GM10266 (cell line): ENCODE measurements at regions not wholly inside any gene's neighbourhood (a gene's known extent, or its start where the extent isn't known, plus 50 kb on each side); places are given as distances from the start of the nearest gene placed in this dataset.
"Not testable (repeated sequence)": the region's sequence is repeated elsewhere in the genome, so short reads cannot be mapped to it uniquely, and the experiment has no call there.

ENCODE experiments used
- DNase-seq: peaks from one replicate; pipeline ENCODE4 v3.0.0; 2012; ENCODE audit errors: extremely low spot score
- CTCF ChIP-seq: IDR thresholded peaks from 2 replicates; pipeline ENCODE4 v1.5.1; 2012; ENCODE audit warnings: mild to moderate bottlenecking, low read depth; ENCODE audit not compliant: control insufficient read depth, insufficient read depth; ENCODE audit errors: missing control alignments

DNA sequence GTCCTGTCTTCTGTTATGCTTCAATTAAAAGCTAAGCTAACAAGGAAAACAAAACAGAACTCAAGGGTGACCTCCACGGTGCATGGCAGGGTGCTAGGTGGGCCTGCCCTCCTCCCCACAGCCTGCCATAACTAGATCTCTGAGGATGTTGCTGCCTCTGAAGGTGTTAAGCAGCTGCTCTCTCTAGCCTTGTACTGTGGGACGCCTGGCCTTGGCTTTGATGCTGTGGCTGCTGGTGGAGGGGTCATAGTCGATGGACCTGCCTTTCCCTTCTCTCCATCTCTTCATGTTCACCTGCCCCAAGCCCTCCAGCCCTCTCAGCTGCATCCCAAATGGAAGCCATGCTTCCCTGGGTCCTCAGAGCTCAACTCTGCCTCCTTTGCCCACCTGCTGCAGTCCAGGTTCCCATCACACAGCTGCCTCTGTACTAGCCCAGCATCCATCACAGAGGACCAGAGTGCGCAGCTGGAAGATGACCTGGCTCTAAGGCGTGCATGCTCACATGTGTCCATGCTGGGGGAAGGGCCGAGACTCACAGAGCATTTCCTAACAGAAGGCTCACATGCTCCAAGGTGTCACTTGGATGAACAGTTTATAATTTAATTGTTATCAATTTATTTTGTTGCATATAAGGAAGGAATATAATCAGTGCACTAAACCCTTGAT lies 180.3 kb upstream of the E2F8 start:
- no peak for TF ChIP-seq CTCF
- DNase-seq = no peak

- DNase-seq = no peak
- no peak for TF ChIP-seq CTCF
These were observed 179.1 kb upstream of the E2F8 start for GRCh38 chr11:19419808-19420207.

- no peak for DNase-seq
These were observed 178.4 kb upstream of the E2F8 start for GRCh38 chr11:19419021-19419750.

DNA sequence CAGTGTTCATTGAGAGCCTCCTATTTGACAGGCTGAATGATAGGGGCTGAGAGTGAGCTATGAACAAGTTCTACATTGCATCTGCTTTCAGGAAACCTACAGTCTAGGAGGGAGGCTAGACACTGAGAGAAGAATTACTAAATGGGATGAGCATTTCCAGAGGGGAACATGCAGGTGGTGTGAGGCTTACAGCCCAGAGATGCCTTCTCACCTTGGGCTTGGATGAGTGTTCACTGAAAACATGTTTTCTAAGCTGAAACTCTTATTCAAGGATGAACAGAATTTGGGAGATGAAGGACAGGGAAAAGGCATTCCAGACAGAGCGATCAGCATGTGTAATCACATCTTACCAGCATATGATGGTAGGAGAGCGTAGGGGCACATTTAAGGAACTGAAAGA lies 177.5 kb upstream of the E2F8 start:
- DNase-seq = no peak
- no peak for TF ChIP-seq CTCF

More at GRCh38 chr11:19419021-19419750, 178.4 kb upstream of the E2F8 start:
- no peak for TF ChIP-seq CTCF

DNA sequence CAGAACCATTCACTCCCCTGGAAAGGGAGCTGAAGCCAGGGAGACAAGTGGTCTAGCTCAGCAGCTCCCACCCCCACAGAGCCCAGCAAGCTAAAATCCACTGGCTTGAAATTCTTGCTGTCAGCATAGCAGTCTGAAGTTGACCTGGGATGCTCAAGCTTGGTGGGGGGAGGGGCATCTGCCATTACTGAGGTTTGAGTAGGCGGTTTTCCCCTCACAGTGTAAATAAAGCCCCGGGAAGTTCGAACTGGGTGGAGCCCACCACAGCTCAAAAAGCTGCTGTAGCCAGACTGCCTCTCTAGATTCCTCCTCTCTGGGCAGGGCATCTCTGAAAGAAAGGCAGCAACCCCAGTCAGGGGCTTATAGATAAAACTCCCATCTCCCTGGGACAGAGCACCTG lies 171.3 kb upstream of the E2F8 start:
- DNase-seq = not testable (repeated sequence)

DNA sequence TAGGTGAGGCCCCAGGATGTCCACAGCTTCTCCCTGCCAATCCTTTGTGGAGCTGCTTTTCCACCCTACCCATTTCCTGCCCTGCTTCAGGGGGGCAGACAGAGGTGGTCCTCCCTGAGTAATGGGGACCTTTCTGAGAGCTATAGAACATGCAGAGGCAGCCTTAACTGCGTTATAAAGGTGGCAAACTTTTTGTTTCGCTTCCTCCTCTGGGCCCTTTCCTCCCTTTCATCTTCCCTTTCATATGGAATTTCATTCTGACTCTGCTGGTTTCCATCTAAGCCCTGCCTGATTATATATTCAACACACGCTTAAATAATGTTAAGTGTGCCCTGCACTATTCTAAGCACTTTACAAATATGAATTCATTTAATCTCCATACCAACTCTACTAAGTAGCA lies 169.3 kb upstream of the E2F8 start:
- no peak for TF ChIP-seq CTCF
- DNase-seq = no peak

- no peak for DNase-seq
- no peak for TF ChIP-seq CTCF
These were observed 168.6 kb upstream of the E2F8 start for GRCh38 chr11:19409307-19409706.
